ENCODE measurements at regions not wholly inside any gene's neighbourhood (a gene's known extent, or its start where the extent isn't known, plus 50 kb on each side); places are given as distances from the start of the nearest gene placed in this dataset.
"Not testable (repeated sequence)": the region's sequence is repeated elsewhere in the genome, so short reads cannot be mapped to it uniquely, and the experiment has no call there.

DNA sequence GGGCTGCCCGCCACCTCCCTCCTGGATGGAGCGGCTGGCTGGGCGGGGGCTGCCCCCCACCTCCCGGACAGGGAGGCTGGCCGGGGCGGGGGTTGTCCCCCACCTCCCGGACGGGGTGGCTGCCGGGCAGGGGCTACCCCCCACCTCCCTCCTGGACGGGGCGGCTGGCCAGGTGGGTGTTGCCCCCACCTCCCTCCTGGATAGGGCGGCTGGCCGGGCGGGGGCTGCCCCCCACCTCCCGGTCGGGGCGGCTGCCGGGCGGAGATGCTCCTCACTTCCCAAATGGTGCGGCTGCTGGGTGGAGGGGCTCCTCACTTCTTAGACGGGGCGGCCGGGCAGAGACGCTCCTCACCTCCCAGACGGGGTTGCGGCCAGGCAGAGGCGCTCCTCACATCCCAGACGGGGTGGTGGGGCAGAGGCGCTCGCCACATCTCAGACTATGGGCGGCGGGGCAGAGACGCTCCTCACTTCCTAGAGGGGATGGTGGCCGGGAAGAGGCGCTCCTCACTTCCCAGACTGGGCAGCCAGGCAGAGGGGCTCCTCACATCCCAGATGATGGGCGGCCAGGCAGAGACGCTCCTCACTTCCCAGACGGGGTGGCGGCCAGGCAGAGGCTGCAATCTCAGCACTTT is 153.9 kb upstream of the OR4C13 start:
- peaks cover 5 to 11% of the 10 kb centered on the region in 2 donors for H3K9me3 ChIP-seq (replicated peaks in 1 of 2; ENCODE audit: control insufficient read depth in 1 of 2, insufficient read depth in 1 of 2, low read length in 2 of 2)
- H2AFZ ChIP-seq (ENCODE audit: insufficient read depth, low read depth, low read length, poor library complexity, severe bottlenecking); H3K9ac ChIP-seq (ENCODE audit: insufficient read depth, low read length, poor library complexity, severe bottlenecking); H3K27me3 Mint-ChIP-seq (ENCODE audit: low read depth in 3 of 3); H3K4me3 ChIP-seq (replicated peaks in 1 of 3; ENCODE audit: low read depth in 2 of 3, low read length in 3 of 3); H3K4me2 ChIP-seq (replicated peaks; ENCODE audit: extremely low read depth, low read length, poor library complexity, severe bottlenecking); intact Hi-C loops (cut with micrococcal nuclease); DNase-seq; H3K4me1 ChIP-seq (ENCODE audit: control insufficient read depth in 1 of 2, insufficient read depth in 2 of 2, low read length in 2 of 2); H3K4me1 Mint-ChIP-seq; H3K36me3 ChIP-seq (replicated peaks in 1 of 2; ENCODE audit: control insufficient read depth in 1 of 2, insufficient read depth in 2 of 2, low read length in 2 of 2); H3K27me3 ChIP-seq (ENCODE audit: control insufficient read depth in 2 of 2, insufficient read depth in 2 of 2, low read length in 2 of 2); H3K4me3 Mint-ChIP-seq; H3K36me3 Mint-ChIP-seq; H3K79me2 ChIP-seq (ENCODE audit: insufficient read depth, low read length); H4K20me1 ChIP-seq (ENCODE audit: insufficient read depth, low read length); H3K27ac Mint-ChIP-seq; H3K27ac ChIP-seq (ENCODE audit: low read depth in 1 of 2, low read length in 2 of 2): not testable (repeated sequence)
- WGBS (ENCODE audit: insufficient coverage): 96% methylated on average over 12 of the region's 39 CpGs
- H3K9me3 Mint-ChIP-seq: peaks cover 2 to 13% (median 10%) of the 10 kb centered on the region in 7 donors

DNA sequence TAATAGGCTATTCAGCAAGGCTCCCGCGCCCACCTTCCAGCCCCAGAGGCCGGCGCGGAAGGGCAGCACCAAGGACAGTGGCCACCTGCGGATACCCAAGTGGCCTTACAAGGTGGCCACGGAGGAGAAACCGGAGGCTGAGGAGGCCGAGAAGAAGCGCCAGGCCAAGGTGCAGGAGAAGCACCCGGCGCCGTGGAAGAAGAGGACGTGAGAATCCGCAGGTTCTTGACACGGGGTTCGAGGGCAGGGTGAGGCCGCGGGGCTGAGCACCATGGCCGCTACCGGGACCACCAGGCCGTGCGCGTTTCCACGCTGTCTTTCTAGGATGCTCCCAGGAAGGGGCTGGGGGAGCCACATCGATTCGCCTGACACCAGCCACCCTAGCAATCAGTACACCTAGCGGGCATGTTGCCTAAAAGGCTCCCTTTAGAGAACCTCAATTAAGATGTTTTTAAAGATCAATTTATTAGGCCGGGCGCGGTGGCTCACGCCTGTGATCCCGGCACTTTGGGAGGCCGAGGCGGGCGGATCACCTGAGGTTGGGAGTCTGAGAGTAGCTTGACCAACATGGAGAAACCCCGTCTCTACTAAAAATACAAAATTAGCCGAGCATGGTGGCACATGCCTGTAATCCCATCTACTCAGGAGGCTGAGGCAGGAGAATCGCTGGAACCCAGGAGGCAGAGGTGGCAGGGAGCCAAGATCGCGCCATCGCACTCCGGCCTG is 134.3 kb upstream of the OR4C13 start:
- WGBS (ENCODE audit: insufficient coverage): 93% methylated on average over 19 of the region's 43 CpGs
- H3K27ac ChIP-seq (ENCODE audit: low read depth in 1 of 2, low read length in 2 of 2); H3K36me3 ChIP-seq (replicated peaks in 1 of 2; ENCODE audit: control insufficient read depth in 1 of 2, insufficient read depth in 2 of 2, low read length in 2 of 2); H3K4me1 Mint-ChIP-seq; H3K79me2 ChIP-seq (ENCODE audit: insufficient read depth, low read length); H3K27me3 ChIP-seq (ENCODE audit: control insufficient read depth in 2 of 2, insufficient read depth in 2 of 2, low read length in 2 of 2); H3K4me3 ChIP-seq (replicated peaks in 1 of 3; ENCODE audit: low read depth in 2 of 3, low read length in 3 of 3); H3K4me3 Mint-ChIP-seq; H3K27me3 Mint-ChIP-seq (ENCODE audit: low read depth in 3 of 3); H3K4me2 ChIP-seq (replicated peaks; ENCODE audit: extremely low read depth, low read length, poor library complexity, severe bottlenecking); H4K20me1 ChIP-seq (ENCODE audit: insufficient read depth, low read length); DNase-seq; H3K36me3 Mint-ChIP-seq; H2AFZ ChIP-seq (ENCODE audit: insufficient read depth, low read depth, low read length, poor library complexity, severe bottlenecking); H3K27ac Mint-ChIP-seq; H3K9ac ChIP-seq (ENCODE audit: insufficient read depth, low read length, poor library complexity, severe bottlenecking); intact Hi-C loops (cut with micrococcal nuclease); H3K4me1 ChIP-seq (ENCODE audit: control insufficient read depth in 1 of 2, insufficient read depth in 2 of 2, low read length in 2 of 2): not testable (repeated sequence)
- H3K9me3 Mint-ChIP-seq: peaks cover 9 to 44% (median 23%) of the 10 kb centered on the region in 7 donors
- H3K9me3 ChIP-seq (replicated peaks in 1 of 2; ENCODE audit: control insufficient read depth in 1 of 2, insufficient read depth in 1 of 2, low read length in 2 of 2): peaks cover 10 to 40% of the 10 kb centered on the region in 2 donors

DNA sequence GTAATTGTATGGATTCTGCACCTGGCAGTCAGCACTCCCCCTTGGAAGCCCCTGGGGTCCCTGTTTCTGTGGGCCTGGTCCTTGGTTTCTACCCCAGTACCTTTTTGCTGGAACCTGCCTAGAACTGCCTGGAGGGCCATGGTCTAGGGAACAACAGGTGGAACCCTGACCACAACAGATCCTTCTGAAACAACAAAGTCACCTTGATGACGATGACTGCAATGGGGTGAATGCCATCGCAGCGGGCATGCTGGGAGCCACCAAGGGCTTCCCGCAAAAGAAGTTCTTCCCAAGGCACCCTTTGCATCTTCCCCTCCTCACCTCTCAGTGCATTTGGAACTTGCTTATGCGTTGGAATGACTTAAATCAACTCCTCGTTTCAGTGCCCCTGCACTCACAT is 129.0 kb upstream of the OR4C13 start:
- H3K27me3 ChIP-seq (ENCODE audit: control insufficient read depth in 2 of 2, insufficient read depth in 2 of 2, low read length in 2 of 2); H3K4me2 ChIP-seq (replicated peaks; ENCODE audit: extremely low read depth, low read length, poor library complexity, severe bottlenecking); H3K9ac ChIP-seq (ENCODE audit: insufficient read depth, low read length, poor library complexity, severe bottlenecking); H3K36me3 Mint-ChIP-seq; intact Hi-C loops (cut with micrococcal nuclease); DNase-seq; H3K27me3 Mint-ChIP-seq (ENCODE audit: low read depth in 3 of 3); H3K36me3 ChIP-seq (replicated peaks in 1 of 2; ENCODE audit: control insufficient read depth in 1 of 2, insufficient read depth in 2 of 2, low read length in 2 of 2); H4K20me1 ChIP-seq (ENCODE audit: insufficient read depth, low read length); H2AFZ ChIP-seq (ENCODE audit: insufficient read depth, low read depth, low read length, poor library complexity, severe bottlenecking); H3K4me1 Mint-ChIP-seq; H3K4me1 ChIP-seq (ENCODE audit: control insufficient read depth in 1 of 2, insufficient read depth in 2 of 2, low read length in 2 of 2); H3K27ac Mint-ChIP-seq; H3K79me2 ChIP-seq (ENCODE audit: insufficient read depth, low read length); H3K4me3 Mint-ChIP-seq; H3K4me3 ChIP-seq (replicated peaks in 1 of 3; ENCODE audit: low read depth in 2 of 3, low read length in 3 of 3); H3K27ac ChIP-seq (ENCODE audit: low read depth in 1 of 2, low read length in 2 of 2): not testable (repeated sequence)
- H3K9me3 Mint-ChIP-seq: peaks cover 9 to 44% (median 29%) of the 10 kb centered on the region in 7 donors
- H3K9me3 ChIP-seq (replicated peaks in 1 of 2; ENCODE audit: control insufficient read depth in 1 of 2, insufficient read depth in 1 of 2, low read length in 2 of 2): peaks cover 5 to 55% of the 10 kb centered on the region in 2 donors
- 70% methylated on average over 4 of the region's 6 CpGs for WGBS (ENCODE audit: insufficient coverage)

DNA sequence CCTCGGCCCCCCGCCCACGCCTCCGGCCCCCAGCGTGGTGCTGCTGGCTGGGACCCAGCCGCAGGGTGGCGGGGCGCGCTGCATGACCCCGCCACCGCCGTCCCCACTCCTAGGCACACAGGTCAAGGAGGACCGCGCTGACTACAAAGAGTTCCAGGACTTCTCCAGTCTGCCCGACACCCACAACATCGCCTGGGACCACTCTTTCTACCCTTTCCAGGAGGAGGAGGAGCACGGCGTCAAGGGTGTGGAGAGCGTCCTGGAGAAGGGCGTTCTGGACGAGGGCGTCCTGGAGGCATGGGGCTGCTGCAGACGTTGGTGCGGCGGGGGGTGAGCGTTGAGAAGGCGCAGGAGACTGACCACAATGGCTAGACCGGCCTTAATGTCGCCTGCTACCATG is 101.7 kb upstream of the OR4C13 start:
- H3K9me3 ChIP-seq (replicated peaks in 1 of 2; ENCODE audit: control insufficient read depth in 1 of 2, insufficient read depth in 1 of 2, low read length in 2 of 2): peaks cover 7 to 34% of the 10 kb centered on the region in 2 donors
- H3K27me3 ChIP-seq (ENCODE audit: control insufficient read depth in 2 of 2, insufficient read depth in 2 of 2, low read length in 2 of 2); H3K4me1 Mint-ChIP-seq; intact Hi-C loops (cut with micrococcal nuclease); DNase-seq; H3K27ac ChIP-seq (ENCODE audit: low read depth in 1 of 2, low read length in 2 of 2); H3K4me3 Mint-ChIP-seq; H3K9ac ChIP-seq (ENCODE audit: insufficient read depth, low read length, poor library complexity, severe bottlenecking); H3K4me2 ChIP-seq (replicated peaks; ENCODE audit: extremely low read depth, low read length, poor library complexity, severe bottlenecking); H3K27me3 Mint-ChIP-seq (ENCODE audit: low read depth in 3 of 3); H2AFZ ChIP-seq (ENCODE audit: insufficient read depth, low read depth, low read length, poor library complexity, severe bottlenecking); H3K36me3 ChIP-seq (replicated peaks in 1 of 2; ENCODE audit: control insufficient read depth in 1 of 2, insufficient read depth in 2 of 2, low read length in 2 of 2); H3K36me3 Mint-ChIP-seq; H3K4me3 ChIP-seq (replicated peaks in 1 of 3; ENCODE audit: low read depth in 2 of 3, low read length in 3 of 3); H3K79me2 ChIP-seq (ENCODE audit: insufficient read depth, low read length); H4K20me1 ChIP-seq (ENCODE audit: insufficient read depth, low read length); H3K4me1 ChIP-seq (ENCODE audit: control insufficient read depth in 1 of 2, insufficient read depth in 2 of 2, low read length in 2 of 2); H3K27ac Mint-ChIP-seq: not testable (repeated sequence)
- 90% methylated on average over 22 of the region's 29 CpGs for WGBS (ENCODE audit: insufficient coverage)
- H3K9me3 Mint-ChIP-seq: peaks cover 15 to 31% (median 22%) of the 10 kb centered on the region in 7 donors
